ACC112 (cell line): ENCODE measurements at regions not wholly inside any gene's neighbourhood (a gene's known extent, or its start where the extent isn't known, plus 50 kb on each side); places are given as distances from the start of the nearest gene placed in this dataset.
A peak's percentile ranks its signal among the peaks of the same experiment; 100 is the strongest.

Source experiments
- H2AFZ ChIP-seq: fragments of 200-600 bp; sonication (generic); one replicate; pipeline ENCODE4 v1.6.0; 2017; ENCODE audit warnings: antibody characterized with exemption, low read length; ENCODE audit not compliant: unreplicated experiment
- H3K27ac ChIP-seq: fragments of 200-600 bp; sonication (generic); 2 replicates; pipeline ENCODE4 v1.5.1; 2014; ENCODE audit warnings: low read depth, mild to moderate bottlenecking, antibody characterized with exemption, low read length, moderate library complexity
- H3K27me3 ChIP-seq: fragments of 200-600 bp; sonication (generic); 2 replicates; pipeline ENCODE4 v1.6.1; 2014; ENCODE audit warnings: mild to moderate bottlenecking, antibody characterized with exemption, low read length, moderate library complexity, mixed read lengths; ENCODE audit not compliant: insufficient read depth
- H3K36me3 ChIP-seq: fragments of 200-600 bp; sonication (generic); 2 replicates; pipeline ENCODE4 v1.6.1; 2016; ENCODE audit warnings: mild to moderate bottlenecking, antibody characterized with exemption, low read length, moderate library complexity, mixed read lengths; ENCODE audit not compliant: insufficient read depth
- H3K4me1 ChIP-seq: fragments of 200-600 bp; sonication (generic); one replicate; pipeline ENCODE4 v1.6.1; 2016; ENCODE audit warnings: low read length, mixed read lengths; ENCODE audit not compliant: insufficient read depth, unreplicated experiment, control insufficient read depth
- H3K4me3 ChIP-seq: fragments of 200-600 bp; sonication (generic); 2 replicates; pipeline ENCODE4 v1.5.1; 2014; ENCODE audit warnings: mild to moderate bottlenecking, low read depth, low read length
- H3K79me2 ChIP-seq: fragments of 200-600 bp; sonication (generic); one replicate; pipeline ENCODE4 v1.6.0; 2016; ENCODE audit warnings: low read length; ENCODE audit not compliant: control insufficient read depth, unreplicated experiment, insufficient read depth

DNA sequence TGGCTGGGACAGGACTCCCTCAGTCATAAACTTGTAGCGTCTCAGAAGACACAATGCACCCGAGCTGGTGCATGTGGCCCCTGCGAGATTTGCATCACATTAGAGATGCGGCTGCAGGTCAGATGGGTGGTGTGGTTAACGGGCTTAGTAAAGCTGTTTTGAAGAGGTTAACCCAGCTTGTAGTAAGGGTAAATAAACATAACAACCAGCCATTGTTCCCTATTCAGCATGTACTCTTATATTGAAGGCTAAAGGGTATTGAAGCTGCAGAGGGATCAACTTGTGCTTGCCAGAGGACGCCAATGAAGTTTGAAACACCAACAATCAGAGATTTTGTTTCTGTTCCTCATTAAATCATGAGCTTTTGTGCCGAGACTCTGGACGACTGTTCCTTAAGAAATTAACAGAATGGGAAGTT, 79.4 kb downstream of the ZIC5 start:
- Histone ChIP-seq H3K4me1 (peaks cover 7% of the 10 kb centered on the region), H3K4me3 (0 out of 2 replicates have a peak overlapping the region, but pooled peaks have one; percentile 39), H3K79me2 (no peaks in the 10 kb centered on the region), H3K27me3 (peaks cover 51% of the 10 kb centered on the region), H3K36me3 (no peaks in the 10 kb centered on the region), H3K27ac (no peak overlapping the region), H2AFZ (no peak overlapping the region)

DNA sequence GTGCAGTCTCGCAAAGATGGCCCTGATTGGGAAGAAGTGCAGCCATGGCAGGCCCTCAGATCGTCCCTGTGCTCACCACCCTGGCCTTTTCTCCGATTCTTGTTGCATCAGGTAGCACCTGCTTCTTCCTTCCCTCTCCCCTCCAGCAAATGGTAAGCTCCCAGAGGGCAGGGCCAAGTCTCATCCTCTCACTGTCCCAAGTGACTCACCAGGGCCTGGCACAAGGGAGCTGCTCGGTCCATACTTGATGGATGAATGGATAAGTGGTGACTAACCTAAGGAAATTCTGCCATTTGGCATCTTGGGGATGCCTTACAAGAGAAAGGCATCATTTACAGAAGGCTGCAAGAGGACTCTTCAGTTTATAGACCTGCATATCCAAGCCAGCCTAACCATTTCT, 84.9 kb downstream of the ZIC5 start:
- Histone ChIP-seq H3K4me3 (no peak overlapping the region), H3K79me2 (no peaks in the 10 kb centered on the region), H3K27me3 (peaks cover 27% of the 10 kb centered on the region), H3K36me3 (no peaks in the 10 kb centered on the region), H2AFZ (no peak overlapping the region), H3K27ac (no peak overlapping the region), H3K4me1 (no peaks in the 10 kb centered on the region)

DNA sequence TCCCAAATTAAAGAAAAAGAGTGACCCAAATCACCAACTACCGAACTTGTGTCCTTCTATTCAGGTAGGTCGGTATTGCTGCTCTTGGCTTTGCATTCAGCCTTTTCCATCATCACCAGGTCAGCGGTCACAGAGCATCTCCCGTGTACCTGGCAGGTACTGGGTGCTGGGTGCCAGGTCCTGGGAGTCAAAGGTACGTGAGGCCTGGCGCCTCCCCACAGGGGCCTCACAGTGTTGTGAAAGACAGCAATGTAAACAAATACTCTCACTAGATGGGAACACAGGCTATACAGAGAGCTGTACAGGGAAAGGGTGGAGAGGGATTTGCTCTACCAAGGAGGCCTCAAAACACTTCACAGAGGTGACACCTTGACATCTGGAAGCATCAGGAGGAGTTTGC, 86.7 kb downstream of the ZIC5 start:
- Histone ChIP-seq H3K27me3 (peaks cover 34% of the 10 kb centered on the region), H3K79me2 (no peaks in the 10 kb centered on the region), H3K4me3 (no peak overlapping the region), H2AFZ (no peak overlapping the region), H3K36me3 (no peaks in the 10 kb centered on the region), H3K27ac (no peak overlapping the region), H3K4me1 (no peaks in the 10 kb centered on the region)

DNA sequence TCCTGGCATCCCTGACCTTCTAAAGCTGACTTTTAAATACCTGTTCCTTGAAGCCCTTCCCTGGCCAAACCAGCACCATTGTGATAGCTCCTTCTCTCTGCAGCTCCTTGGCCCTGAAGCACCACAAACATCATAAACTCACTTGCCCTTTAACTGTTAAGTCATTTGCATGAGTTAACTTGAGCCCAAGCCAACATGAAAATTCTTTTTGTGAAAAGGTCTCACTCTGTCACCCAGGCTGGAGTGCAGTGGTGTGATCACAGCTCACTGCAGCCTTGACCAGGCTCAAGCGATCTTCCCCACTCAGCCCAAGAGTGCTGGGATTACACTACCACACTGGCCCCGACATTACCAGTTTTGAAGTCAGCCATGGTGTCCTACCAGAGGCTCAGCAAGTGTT, 87.8 kb downstream of the ZIC5 start:
- Histone ChIP-seq H3K36me3 (no peaks in the 10 kb centered on the region), H3K27ac (no peak overlapping the region), H3K4me1 (no peaks in the 10 kb centered on the region), H3K27me3 (peaks cover 31% of the 10 kb centered on the region), H3K79me2 (no peaks in the 10 kb centered on the region), H2AFZ (no peak overlapping the region), H3K4me3 (no peak overlapping the region)

DNA sequence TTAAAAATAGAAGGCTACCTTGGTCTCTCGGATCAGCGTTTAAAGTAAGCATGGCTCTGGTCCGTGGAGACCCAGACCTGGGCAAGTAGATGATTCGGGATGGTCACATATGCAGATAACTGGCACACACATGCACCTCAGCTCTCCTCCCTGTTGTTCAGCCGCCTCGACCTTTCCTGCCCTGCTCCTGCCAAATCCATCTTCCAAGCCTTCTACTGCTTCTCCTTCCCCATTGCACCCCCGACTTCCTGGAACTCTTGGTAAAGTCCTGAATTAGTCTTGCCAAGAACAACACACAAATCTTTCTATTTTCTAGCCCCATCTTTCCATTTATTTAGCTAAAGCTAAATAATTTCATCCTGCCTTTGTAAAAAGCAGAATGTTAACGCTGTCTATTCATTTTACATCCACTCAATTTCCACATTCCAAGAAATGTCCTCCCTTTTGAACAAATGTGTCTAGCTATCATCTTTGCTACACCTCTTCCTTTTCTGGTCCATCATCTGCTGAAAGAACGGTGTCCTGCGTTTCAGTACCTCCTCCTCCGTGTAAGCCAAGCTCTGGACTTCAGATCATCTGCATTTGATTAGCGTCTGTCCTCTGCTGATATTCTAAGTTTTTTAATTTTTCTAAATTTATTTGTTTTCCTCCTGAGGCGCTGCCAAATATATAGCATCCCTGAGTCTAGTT, 92.5 kb downstream of the ZIC5 start:
- H3K27me3 ChIP-seq: peaks cover 27% of the 10 kb centered on the region
- no peaks in the 10 kb centered on the region for H3K36me3 ChIP-seq
- H3K4me3 ChIP-seq: no peak overlapping the region
- H3K27ac ChIP-seq: no peak overlapping the region
- no peak overlapping the region for H2AFZ ChIP-seq
- no peaks in the 10 kb centered on the region for H3K79me2 ChIP-seq
- H3K4me1 ChIP-seq: no peaks in the 10 kb centered on the region

DNA sequence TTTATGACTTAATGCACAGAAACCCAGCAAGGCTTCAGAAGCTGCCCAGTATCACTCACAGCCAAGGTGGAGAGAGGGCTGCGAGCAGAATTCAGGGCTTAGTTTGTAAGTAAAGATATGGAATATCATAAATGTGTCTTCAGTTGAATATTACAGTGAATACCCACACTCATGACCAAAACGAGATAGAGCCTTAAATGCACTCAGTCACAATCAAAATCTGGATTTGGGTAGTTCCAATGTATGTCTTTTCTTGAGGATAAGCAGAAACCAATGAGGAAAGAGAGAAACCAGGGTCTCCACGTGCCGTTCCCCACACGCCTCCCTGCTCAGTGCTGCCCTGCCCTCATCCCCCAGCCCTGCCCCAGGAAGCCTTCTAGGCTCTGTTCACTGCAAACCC, 94.9 kb downstream of the ZIC5 start:
- Histone ChIP-seq H3K79me2 (no peaks in the 10 kb centered on the region), H2AFZ (no peak overlapping the region), H3K27ac (no peak overlapping the region)

DNA sequence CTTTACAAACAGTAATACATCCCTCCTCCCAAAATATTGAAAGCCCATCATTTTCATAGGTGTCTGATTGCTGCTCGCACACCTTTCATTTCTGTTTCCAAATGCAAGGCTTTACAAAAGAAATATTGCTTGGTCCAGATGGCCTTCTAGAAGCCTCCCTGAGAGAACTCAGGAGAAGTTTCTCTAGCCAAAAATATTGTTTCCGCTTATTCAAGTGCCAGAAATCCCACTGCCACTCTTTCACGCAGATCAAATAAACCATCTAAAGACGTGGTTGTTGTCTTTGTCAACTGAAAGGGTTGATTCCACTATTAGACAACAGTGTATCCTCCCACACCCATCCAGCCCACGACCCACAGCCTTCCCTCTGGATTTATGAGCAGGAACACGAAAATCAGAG, 96.2 kb downstream of the ZIC5 start:
- Histone ChIP-seq H3K27ac (no peak overlapping the region), H3K4me1 (no peaks in the 10 kb centered on the region), H3K4me3 (no peak overlapping the region), H3K36me3 (no peaks in the 10 kb centered on the region), H2AFZ (no peak overlapping the region), H3K79me2 (no peaks in the 10 kb centered on the region), H3K27me3 (peaks cover 30% of the 10 kb centered on the region)

More for the DNA sequence above, 94.9 kb downstream of the ZIC5 start:
- no peaks in the 10 kb centered on the region for H3K36me3 ChIP-seq
- H3K4me3 ChIP-seq: no peak overlapping the region
- H3K4me1 ChIP-seq: no peaks in the 10 kb centered on the region
- H3K27me3 ChIP-seq: peaks cover 37% of the 10 kb centered on the region

DNA sequence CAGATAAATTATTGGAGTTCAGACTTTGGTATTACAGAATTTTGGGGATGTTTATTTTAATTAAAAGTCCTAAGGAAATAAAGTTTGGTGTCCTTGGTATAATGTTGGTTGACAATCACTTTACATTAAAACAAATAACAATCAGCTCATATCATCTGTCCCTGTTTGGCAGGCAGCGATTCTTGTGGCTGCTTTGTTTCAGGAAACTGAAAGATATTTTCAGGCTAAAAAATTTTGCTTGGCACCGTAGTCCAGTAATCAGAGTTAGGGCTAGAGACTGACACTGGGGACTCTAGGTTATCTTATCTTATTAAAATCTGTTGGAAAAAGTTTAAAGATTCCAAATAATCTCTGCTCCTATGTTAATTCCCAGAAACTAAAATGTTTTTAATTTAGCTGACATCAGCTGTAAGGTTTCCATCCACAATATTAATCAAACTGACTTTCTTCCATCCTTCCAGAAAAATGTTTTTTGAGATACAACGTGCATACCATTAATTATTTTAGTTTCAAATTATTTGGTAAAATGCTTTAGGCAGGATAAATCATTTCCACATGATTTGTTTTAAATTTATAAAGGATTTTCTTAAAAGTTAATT, 97.6 kb downstream of the ZIC5 start:
- no peak overlapping the region for H3K27ac ChIP-seq
- H3K79me2 ChIP-seq: no peaks in the 10 kb centered on the region
- no peaks in the 10 kb centered on the region for H3K4me1 ChIP-seq
- H3K36me3 ChIP-seq: no peaks in the 10 kb centered on the region
- H3K4me3 ChIP-seq: no peak overlapping the region
- peak overlapping the region; percentile 27 for H2AFZ ChIP-seq
- peaks cover 25% of the 10 kb centered on the region for H3K27me3 ChIP-seq

DNA sequence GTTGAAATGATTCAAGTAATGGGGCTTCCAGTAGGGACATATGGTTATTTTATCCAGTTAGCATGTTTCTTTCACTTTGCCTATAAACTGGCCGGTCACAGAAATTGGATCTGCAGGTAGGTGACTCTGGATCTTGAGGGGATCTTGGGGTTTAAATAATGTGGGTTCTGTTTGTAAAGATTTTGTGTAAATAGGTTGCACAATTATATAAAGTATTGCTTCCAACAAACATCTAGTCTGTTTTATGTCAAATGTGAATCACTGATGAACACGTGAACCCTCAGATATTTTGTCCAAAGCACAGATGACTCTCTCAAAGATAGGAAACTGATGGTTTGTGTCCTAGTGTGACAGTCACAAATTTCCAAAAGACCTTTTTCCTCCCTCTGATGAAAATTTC, 98.4 kb downstream of the ZIC5 start:
- H3K36me3 ChIP-seq: no peaks in the 10 kb centered on the region
- H3K27ac ChIP-seq: no peak overlapping the region
- H3K4me3 ChIP-seq: no peak overlapping the region
- no peak overlapping the region for H2AFZ ChIP-seq
- no peaks in the 10 kb centered on the region for H3K4me1 ChIP-seq
- H3K27me3 ChIP-seq: peaks cover 18% of the 10 kb centered on the region
- no peaks in the 10 kb centered on the region for H3K79me2 ChIP-seq

DNA sequence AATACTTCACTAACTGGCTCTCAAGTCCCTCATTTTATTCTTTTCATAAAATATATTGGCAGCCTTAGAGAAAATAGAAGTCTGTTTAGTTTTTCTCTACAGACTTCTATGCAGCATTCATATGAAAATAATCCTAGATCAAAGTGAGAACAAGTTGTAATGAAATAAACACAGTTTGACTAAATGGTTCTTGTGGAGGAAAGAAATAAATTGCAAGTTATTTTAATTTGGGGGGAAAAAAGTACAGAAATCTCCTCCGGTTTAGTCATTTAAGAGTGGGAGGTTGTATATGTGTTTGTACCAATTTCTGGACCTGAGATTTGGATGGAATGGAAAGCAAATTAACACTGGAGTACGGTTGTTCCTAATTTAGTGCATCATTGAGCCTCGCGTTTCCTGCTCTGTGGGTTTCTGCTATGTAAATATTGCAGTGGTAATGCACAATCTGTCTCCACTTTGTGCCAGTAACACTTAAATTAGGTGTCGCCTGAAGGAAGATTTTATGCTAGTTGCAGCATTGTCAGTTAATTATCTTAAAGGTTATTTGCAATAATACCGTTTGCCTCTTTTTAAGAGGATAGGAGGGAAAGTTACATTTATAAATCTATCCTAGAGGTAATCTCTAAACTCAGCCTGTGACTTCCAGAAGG, 100.2 kb downstream of the ZIC5 start:
- Histone ChIP-seq H3K27ac (no peak overlapping the region), H2AFZ (no peak overlapping the region), H3K4me3 (no peak overlapping the region), H3K27me3 (peaks cover 18% of the 10 kb centered on the region), H3K4me1 (no peaks in the 10 kb centered on the region), H3K79me2 (no peaks in the 10 kb centered on the region), H3K36me3 (no peaks in the 10 kb centered on the region)

DNA sequence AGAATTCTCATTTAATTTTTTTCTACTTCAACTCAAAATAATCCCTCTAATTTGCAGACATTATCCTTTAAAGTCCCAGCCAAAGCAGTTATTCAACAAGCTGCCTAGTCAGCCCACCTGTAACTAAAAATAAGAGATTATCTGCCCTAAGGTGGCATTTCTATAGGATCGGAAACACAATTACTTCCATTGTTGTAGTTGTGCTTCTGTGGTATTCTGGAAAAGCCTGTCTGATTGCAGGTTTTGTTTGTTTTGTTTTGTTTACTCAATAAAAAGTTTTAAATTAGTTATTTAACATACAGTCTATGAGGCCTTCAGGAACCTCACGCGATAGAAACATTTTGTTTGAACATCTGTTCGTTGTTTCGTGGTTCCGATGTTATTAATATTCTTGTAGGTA, 101.0 kb downstream of the ZIC5 start:
- Histone ChIP-seq H3K4me1 (no peaks in the 10 kb centered on the region), H3K36me3 (no peaks in the 10 kb centered on the region), H2AFZ (no peak overlapping the region), H3K79me2 (no peaks in the 10 kb centered on the region), H3K27me3 (peaks cover 18% of the 10 kb centered on the region), H3K27ac (no peak overlapping the region), H3K4me3 (no peak overlapping the region)
